Fibroblast of lung (primary cell): ENCODE measurements at regions not wholly inside any gene's neighbourhood (a gene's known extent, or its start where the extent isn't known, plus 50 kb on each side); places are given as distances from the start of the nearest gene placed in this dataset.

Experiments
- DNase-seq, 2 donors: peaks; one replicate each; pipeline versions ENCODE4 v3.0.0 to v3.0.0-alpha.2; 2010; ENCODE audit warnings: low read depth in 2 of 2
- H2AFZ ChIP-seq: 2 replicates; pipeline ENCODE4 v1.5.1; 2012; ENCODE audit warnings: low read length, control low read depth, inconsistent platforms
- H3K27ac ChIP-seq: 2 replicates; pipeline ENCODE4 v1.5.1; 2011; ENCODE audit warnings: low read length, control low read depth; ENCODE audit not compliant: insufficient read depth
- H3K27me3 ChIP-seq: 2 replicates; pipeline ENCODE4 v1.5.1; 2011; ENCODE audit warnings: mild to moderate bottlenecking, low read length; ENCODE audit not compliant: control insufficient read depth, insufficient read depth
- H3K36me3 ChIP-seq: 2 replicates; pipeline ENCODE4 v1.5.1; 2011; ENCODE audit warnings: low read length; ENCODE audit not compliant: control insufficient read depth, insufficient read depth
- H3K4me1 ChIP-seq: 2 replicates; pipeline ENCODE4 v1.5.1; 2011; ENCODE audit warnings: low read length; ENCODE audit not compliant: control insufficient read depth, insufficient read depth; ENCODE audit errors: extremely low read depth
- H3K4me2 ChIP-seq: 2 replicates; pipeline ENCODE4 v1.5.1; 2011; ENCODE audit warnings: low read length, control low read depth; ENCODE audit not compliant: insufficient read depth; ENCODE audit errors: extremely low read depth
- H3K4me3 ChIP-seq, 4 experiments: fragments of 200-600 bp in 1 of 4; sonication (generic) in 1 of 4; replicated peaks in 1 of 4; 2 replicates each; pipeline ENCODE4 v1.5.1; 2011 to 2016; ENCODE audit warnings: low read length in 4 of 4, low read depth in 3 of 4, mild to moderate bottlenecking in 3 of 4, control low read depth in 2 of 4, inconsistent platforms in 1 of 4, mixed read lengths in 1 of 4; ENCODE audit not compliant: insufficient read depth in 1 of 4; ENCODE audit errors: control extremely low read depth in 1 of 4
- H3K79me2 ChIP-seq: 2 replicates; pipeline ENCODE4 v1.5.1; 2012; ENCODE audit warnings: mild to moderate bottlenecking, low read length, inconsistent platforms; ENCODE audit not compliant: control insufficient read depth, insufficient read depth
- H3K9ac ChIP-seq: 2 replicates; pipeline ENCODE4 v1.5.1; 2011; ENCODE audit warnings: mild to moderate bottlenecking, low read length, control low read depth; ENCODE audit not compliant: insufficient read depth
- H3K9me3 ChIP-seq: 2 replicates; pipeline ENCODE4 v1.5.1; 2012; ENCODE audit warnings: low read depth, low read length; ENCODE audit not compliant: control insufficient read depth, insufficient read depth
- H4K20me1 ChIP-seq: 2 replicates; pipeline ENCODE4 v1.5.1; 2011; ENCODE audit warnings: low read length; ENCODE audit not compliant: control insufficient read depth, insufficient read depth; ENCODE audit errors: extremely low read depth
- CTCF ChIP-seq, 2 donors: IDR thresholded peaks in 1 of 2; conservative IDR thresholded peaks in 1 of 2; 1 replicate in 1 of 2; 2 replicates in 1 of 2; pipeline ENCODE4 v1.5.1; 2011 to 2012; ENCODE audit warnings: low read length in 2 of 2, control low read depth in 1 of 2, inconsistent platforms in 1 of 2, low read depth in 1 of 2, mild to moderate bottlenecking in 1 of 2
- EZH2 ChIP-seq: IDR thresholded peaks from 2 replicates; pipeline ENCODE4 v1.5.1; 2012; ENCODE audit warnings: low read length, control low read depth, mild to moderate bottlenecking; ENCODE audit errors: missing control alignments

GRCh38 chr5:155416765-155417164 is 403.2 kb downstream of the KIF4B start:
- no peak for DNase-seq
- Histone ChIP-seq H3K36me3 (no peaks in the 10 kb centered on the region), H3K9me3 (no peaks in the 10 kb centered on the region), H3K79me2 (no peaks in the 10 kb centered on the region), H3K4me2 (no peak overlapping the region), H3K9ac (no peak overlapping the region), H3K4me3 (no peak overlapping the region), H3K27me3 (no peaks in the 10 kb centered on the region), H2AFZ (no peak overlapping the region), H4K20me1 (no peaks in the 10 kb centered on the region), H3K27ac (no peak overlapping the region), H3K4me1 (no peaks in the 10 kb centered on the region)
- no peak for TF ChIP-seq CTCF (conservative IDR thresholded peaks at IDR 0.05 in 1 of 2, IDR thresholded peaks at IDR 0.05 in 1 of 2; ENCODE audit: low read depth in 1 of 2, low read length in 2 of 2)
- TF ChIP-seq EZH2, result no peak

- H3K9me3 ChIP-seq, result no peaks in the 10 kb centered on the region
- no peaks in the 10 kb centered on the region for H3K27me3 ChIP-seq
- no peak overlapping the region for H3K4me2 ChIP-seq
- H3K4me1 ChIP-seq, result no peaks in the 10 kb centered on the region
- H3K79me2 ChIP-seq, result no peaks in the 10 kb centered on the region
- TF ChIP-seq CTCF (conservative IDR thresholded peaks at IDR 0.05 in 1 of 2, IDR thresholded peaks at IDR 0.05 in 1 of 2; ENCODE audit: low read depth in 1 of 2, low read length in 2 of 2) (no peak), EZH2 (no peak)
- no peaks in the 10 kb centered on the region for H3K36me3 ChIP-seq
- no peak for DNase-seq
- H3K4me3 ChIP-seq, result no peak overlapping the region
- H3K27ac ChIP-seq, result no peak overlapping the region
- H3K9ac ChIP-seq, result no peak overlapping the region
- H4K20me1 ChIP-seq, result no peaks in the 10 kb centered on the region
- no peak overlapping the region for H2AFZ ChIP-seq
These were observed 405.5 kb downstream of the KIF4B start for GRCh38 chr5:155418960-155419579.

GRCh38 chr5:155430192-155430591 is 416.6 kb downstream of the KIF4B start:
- no peak for DNase-seq
- H2AFZ ChIP-seq, result no peak overlapping the region
- no peaks in the 10 kb centered on the region for H3K9me3 ChIP-seq
- no peaks in the 10 kb centered on the region for H4K20me1 ChIP-seq
- H3K4me1 ChIP-seq, result no peaks in the 10 kb centered on the region
- no peaks in the 10 kb centered on the region for H3K36me3 ChIP-seq
- no peak for TF ChIP-seq EZH2
- no peak for TF ChIP-seq CTCF (conservative IDR thresholded peaks at IDR 0.05 in 1 of 2, IDR thresholded peaks at IDR 0.05 in 1 of 2; ENCODE audit: low read depth in 1 of 2, low read length in 2 of 2)
- no peaks in the 10 kb centered on the region for H3K27me3 ChIP-seq
- no peak overlapping the region for H3K9ac ChIP-seq
- no peak overlapping the region for H3K4me3 ChIP-seq
- H3K79me2 ChIP-seq, result no peaks in the 10 kb centered on the region
- no peak overlapping the region for H3K27ac ChIP-seq
- H3K4me2 ChIP-seq, result no peak overlapping the region
